Adrenal gland (tissue), 9 donors: ENCODE measurements at regions not wholly inside any gene's neighbourhood (a gene's known extent, or its start where the extent isn't known, plus 50 kb on each side); places are given as distances from the start of the nearest gene placed in this dataset.

Experiments
- DNase-seq, 7 donors: peaks; one replicate each; pipeline ENCODE4 v3.0.0-alpha.2; 2019 to 2020
- H3K27ac ChIP-seq, 5 donors: fragments of 200-600 bp; sonication (generic) in 4 of 5; 1 replicate in 3 of 5; 2 replicates in 2 of 5; pipeline versions ENCODE4 v1.5.1 to v1.8.0; 2016 to 2020; ENCODE audit warnings: mild to moderate bottlenecking in 1 of 5
- H3K27me3 ChIP-seq: fragments of 200-600 bp; 2 replicates; pipeline ENCODE4 v1.8.0; 2021
- H3K36me3 ChIP-seq, 2 donors: fragments of 200-600 bp; replicated peaks in 1 of 2; 1 replicate in 1 of 2; 2 replicates in 1 of 2; pipeline versions ENCODE4 v1.5.1 to v1.8.0; 2018 to 2022
- H3K4me1 ChIP-seq, 2 donors: fragments of 200-600 bp; replicated peaks in 1 of 2; 1 replicate in 1 of 2; 2 replicates in 1 of 2; pipeline versions ENCODE4 v1.5.1 to v1.8.0; 2018 to 2021
- H3K4me3 ChIP-seq, 4 donors: fragments of 200-600 bp; sonication (generic) in 3 of 4; one replicate each; pipeline ENCODE4 v1.5.1; 2016 to 2018
- H3K9me3 ChIP-seq, 3 donors: fragments of 200-600 bp; sonication (generic) in 1 of 3; replicated peaks in 1 of 3; 1 replicate in 2 of 3; 2 replicates in 1 of 3; pipeline versions ENCODE4 v1.5.1 to v1.8.0; 2016 to 2021
- CTCF ChIP-seq, 6 experiments: fragments of 450-650 bp in 4 of 6; fragments of 200-600 bp in 2 of 6; sonication (generic) in 1 of 6; IDR thresholded peaks; 1 replicate in 5 of 6; 2 replicates in 1 of 6; pipeline versions ENCODE4 v1.5.1 to v1.8.0; 2016 to 2021; ENCODE audit warnings: antibody characterized with exemption in 6 of 6, mild to moderate bottlenecking in 2 of 6, moderate library complexity in 1 of 6
- POLR2A ChIP-seq, 2 donors: fragments of 450-650 bp; IDR thresholded peaks; one replicate each; pipeline ENCODE4 v1.6.1; 2017; ENCODE audit warnings: antibody characterized with exemption in 2 of 2, mild to moderate bottlenecking in 2 of 2, moderate library complexity in 1 of 2
- WGBS, 4 donors: extraction: QIAGEN DNeasy Blood & Tissue Kit in 2 of 4; methylation state at CpG; one replicate each; pipeline versions ENCODE4 v1.1.5 to v1.1.7; 2013 to 2017; 5-methylcytosine and 5-hydroxymethylcytosine counted together
- intact Hi-C, 2 donors: fragments of 100-400 bp; cut with DNase I; formaldehyde crosslinking; loops; one replicate each; pipeline versions ENCODE4 v1.14.1 to v1.15.0; 2022 to 2023
- donor health status: healthy with polysubstance abuse.
- donor health status: Bipolar disorder and iron deficiency.
- donor health status: DM: yes; HTN: yes; CAD: no.
- donor health status: DM: no; HTN: no; CAD: no.
- donor health status: DM: no; HTN: no; CAD: no.

- Histone ChIP-seq H3K27ac (no peak overlapping the region), H3K27me3 (no peaks in the 10 kb centered on the region), H3K4me3 (no peak overlapping the region), H3K4me1 (no peaks in the 10 kb centered on the region), H3K36me3 (no peaks in the 10 kb centered on the region), H3K9me3 (no peaks in the 10 kb centered on the region)
- DNase-seq, result no peak
- intact Hi-C loops, result no loop called here
- 75 to 81% (median 79%) methylated on average over 1 of the region's 1 CpG for WGBS, 4 donors
- TF ChIP-seq POLR2A (IDR thresholded peaks at IDR 0.05), result no peak
- no peak for TF ChIP-seq CTCF (IDR thresholded peaks at IDR 0.05)
These were observed 424.0 kb downstream of the NR4A2 start for GRCh38 chr2:155908567-155908966.

- intact Hi-C loops, result no loop called here
- H3K9me3 ChIP-seq, result no peaks in the 10 kb centered on the region
- DNase-seq, result no peak
- WGBS, 4 donors, result 63 to 77% (median 70%) methylated on average over 3 of the region's 3 CpGs
- no peaks in the 10 kb centered on the region for H3K27me3 ChIP-seq
- no peak for TF ChIP-seq CTCF (IDR thresholded peaks at IDR 0.05)
- no peak for TF ChIP-seq POLR2A (IDR thresholded peaks at IDR 0.05)
- H3K36me3 ChIP-seq, result no peaks in the 10 kb centered on the region
- no peaks in the 10 kb centered on the region for H3K4me1 ChIP-seq
- no peak overlapping the region for H3K27ac ChIP-seq
- H3K4me3 ChIP-seq, result no peak overlapping the region
These were observed 425.3 kb downstream of the NR4A2 start for GRCh38 chr2:155907211-155907610.

GRCh38 chr2:155905657-155906056, 426.9 kb downstream of the NR4A2 start:
- H3K27ac ChIP-seq, result no peak overlapping the region
- no peaks in the 10 kb centered on the region for H3K27me3 ChIP-seq
- intact Hi-C loops, result no loop called here
- H3K9me3 ChIP-seq, result no peaks in the 10 kb centered on the region
- WGBS, 4 donors, result 20 to 50% (median 36%) methylated on average over 1 of the region's 1 CpG
- no peaks in the 10 kb centered on the region for H3K36me3 ChIP-seq
- no peaks in the 10 kb centered on the region for H3K4me1 ChIP-seq
- TF ChIP-seq CTCF (IDR thresholded peaks at IDR 0.05) (no peak), POLR2A (IDR thresholded peaks at IDR 0.05) (no peak)
- DNase-seq, result no peak
- no peak overlapping the region for H3K4me3 ChIP-seq

GRCh38 chr2:155904720-155905119, 427.8 kb downstream of the NR4A2 start:
- H3K4me3 ChIP-seq, result no peak overlapping the region
- H3K9me3 ChIP-seq, result no peaks in the 10 kb centered on the region
- TF ChIP-seq POLR2A (IDR thresholded peaks at IDR 0.05) (no peak), CTCF (IDR thresholded peaks at IDR 0.05) (no peak)
- no peaks in the 10 kb centered on the region for H3K36me3 ChIP-seq
- DNase-seq, result no peak
- no peaks in the 10 kb centered on the region for H3K27me3 ChIP-seq
- no peaks in the 10 kb centered on the region for H3K4me1 ChIP-seq
- H3K27ac ChIP-seq, result no peak overlapping the region
- intact Hi-C loops, result no loop called here
- WGBS, 4 donors, result 53 to 66% (median 59%) methylated on average over 2 of the region's 2 CpGs
